HG03066 (cell line): ENCODE measurements at regions not wholly inside any gene's neighbourhood (a gene's known extent, or its start where the extent isn't known, plus 50 kb on each side); places are given as distances from the start of the nearest gene placed in this dataset.

Source experiments
- ATAC-seq: cut with Tn5 transposase; IDR thresholded peaks from one replicate; pipeline ENCODE4 v1.9.1; 2021; ENCODE audit warnings: low read depth; ENCODE audit not compliant: unreplicated experiment

DNA sequence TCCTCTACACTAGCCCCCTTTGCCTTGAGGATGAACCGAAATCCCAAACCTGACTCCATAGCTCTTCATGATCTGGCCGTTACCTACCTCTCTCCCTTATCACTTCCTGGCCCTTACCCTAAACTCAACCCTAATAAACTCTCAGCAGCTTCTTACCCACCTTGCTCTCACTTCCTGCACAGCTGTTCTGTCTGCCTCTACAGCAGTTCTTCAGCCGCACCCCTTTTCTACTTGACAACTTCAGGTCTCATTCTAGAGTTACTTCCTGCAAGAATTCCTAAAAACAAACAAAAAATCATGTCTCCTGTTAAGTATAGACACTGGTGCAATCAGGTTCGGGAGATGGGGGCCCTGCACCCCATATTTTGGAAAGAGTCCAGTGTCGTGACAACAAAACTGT, 239.9 kb upstream of the CELF2 start:
- no peak for ATAC-seq

DNA sequence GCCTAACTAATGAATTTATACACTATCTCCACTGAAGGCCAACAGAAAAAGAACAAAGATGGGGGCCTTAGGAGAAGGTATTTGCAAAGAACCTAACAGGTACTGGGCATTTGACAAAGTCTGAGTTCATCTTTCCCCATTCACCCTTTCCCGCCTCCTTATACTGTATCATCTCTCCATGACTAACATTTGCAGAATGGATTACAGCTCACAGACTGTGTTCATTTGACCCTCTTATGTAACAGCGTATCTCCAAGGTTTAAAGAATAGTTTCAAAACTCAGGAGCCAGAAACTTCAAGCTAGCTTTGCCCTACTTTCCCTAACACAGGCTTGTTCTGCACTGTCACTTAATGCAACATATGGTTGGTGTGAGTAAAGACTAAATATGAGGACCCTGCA, 238.7 kb upstream of the CELF2 start:
- no peak for ATAC-seq

DNA sequence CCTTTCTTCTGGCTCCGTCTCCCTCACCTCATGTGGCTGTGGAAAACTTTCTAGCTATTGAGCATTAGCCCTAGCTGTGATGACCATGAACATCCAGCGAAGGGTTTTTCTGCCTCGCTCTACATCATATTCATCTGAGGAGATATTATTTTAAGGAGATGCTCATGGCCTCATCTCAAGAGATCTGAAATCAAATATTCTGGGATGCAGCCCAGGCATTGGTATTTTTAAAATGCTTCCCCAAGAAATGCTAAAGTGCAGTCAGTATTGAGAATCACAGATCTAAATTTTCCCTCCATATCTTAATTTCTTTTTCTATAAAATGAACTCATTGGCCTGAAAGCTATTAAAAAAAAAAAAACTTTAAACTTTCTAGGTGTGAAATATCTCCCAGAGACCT, 238.2 kb upstream of the CELF2 start:
- no peak for ATAC-seq

DNA sequence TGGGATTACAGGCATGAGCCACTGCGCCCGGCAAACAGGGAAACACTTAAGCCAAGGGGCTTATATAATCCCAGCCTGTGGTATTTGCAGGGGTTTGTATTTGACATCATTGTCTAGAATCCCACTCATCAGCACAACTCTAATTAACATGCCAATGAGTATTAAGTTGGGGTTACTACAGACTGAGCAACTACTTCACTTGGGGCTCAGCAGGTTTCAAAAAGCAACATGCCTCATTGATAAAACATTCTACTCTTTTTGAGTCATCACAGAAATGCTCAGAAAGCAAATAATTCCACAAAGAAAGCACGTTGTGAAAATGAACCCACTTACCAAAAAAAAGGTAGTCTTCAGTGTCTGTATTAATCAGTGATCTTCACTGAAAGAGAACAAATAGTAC, 236.9 kb upstream of the CELF2 start:
- ATAC-seq = no peak

DNA sequence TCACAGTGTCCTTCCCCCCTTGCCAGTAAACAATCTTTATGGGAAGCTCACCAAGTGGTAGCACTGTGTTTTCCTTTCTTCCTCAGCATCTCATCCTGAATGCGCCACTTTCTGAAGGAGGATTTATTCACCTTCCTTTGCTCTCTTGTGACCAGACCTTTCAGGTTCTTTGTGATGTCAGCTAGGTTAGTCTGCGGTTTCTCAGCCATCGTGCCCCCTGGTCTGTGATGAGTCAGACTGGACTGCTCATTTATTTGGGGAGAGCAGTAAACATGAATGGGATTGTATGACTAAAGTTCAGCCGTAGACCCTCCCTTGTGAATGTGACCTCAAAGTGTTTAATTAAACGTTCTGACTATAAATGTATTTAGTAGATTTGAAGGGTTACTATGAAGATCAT, 235.1 kb upstream of the CELF2 start:
- ATAC-seq = no peak

DNA sequence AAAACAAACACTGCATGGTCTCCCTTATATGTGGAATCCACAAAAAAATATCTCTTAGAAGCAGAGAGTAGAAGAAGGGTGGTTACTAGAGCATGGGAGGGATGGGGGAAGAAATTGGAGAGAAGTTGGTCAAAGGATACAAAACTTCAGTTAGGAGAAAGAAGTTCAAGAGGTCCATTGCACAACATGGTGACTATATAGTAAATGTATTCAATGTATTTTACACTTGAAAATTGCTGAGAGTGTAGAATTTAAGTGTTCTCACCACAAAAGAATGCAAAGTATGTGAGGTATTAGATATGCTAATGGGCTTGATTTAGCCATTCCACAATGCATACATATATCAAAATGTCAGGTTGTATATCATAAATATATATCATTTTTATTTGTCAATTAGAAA, 232.0 kb upstream of the CELF2 start:
- ATAC-seq = no peak

DNA sequence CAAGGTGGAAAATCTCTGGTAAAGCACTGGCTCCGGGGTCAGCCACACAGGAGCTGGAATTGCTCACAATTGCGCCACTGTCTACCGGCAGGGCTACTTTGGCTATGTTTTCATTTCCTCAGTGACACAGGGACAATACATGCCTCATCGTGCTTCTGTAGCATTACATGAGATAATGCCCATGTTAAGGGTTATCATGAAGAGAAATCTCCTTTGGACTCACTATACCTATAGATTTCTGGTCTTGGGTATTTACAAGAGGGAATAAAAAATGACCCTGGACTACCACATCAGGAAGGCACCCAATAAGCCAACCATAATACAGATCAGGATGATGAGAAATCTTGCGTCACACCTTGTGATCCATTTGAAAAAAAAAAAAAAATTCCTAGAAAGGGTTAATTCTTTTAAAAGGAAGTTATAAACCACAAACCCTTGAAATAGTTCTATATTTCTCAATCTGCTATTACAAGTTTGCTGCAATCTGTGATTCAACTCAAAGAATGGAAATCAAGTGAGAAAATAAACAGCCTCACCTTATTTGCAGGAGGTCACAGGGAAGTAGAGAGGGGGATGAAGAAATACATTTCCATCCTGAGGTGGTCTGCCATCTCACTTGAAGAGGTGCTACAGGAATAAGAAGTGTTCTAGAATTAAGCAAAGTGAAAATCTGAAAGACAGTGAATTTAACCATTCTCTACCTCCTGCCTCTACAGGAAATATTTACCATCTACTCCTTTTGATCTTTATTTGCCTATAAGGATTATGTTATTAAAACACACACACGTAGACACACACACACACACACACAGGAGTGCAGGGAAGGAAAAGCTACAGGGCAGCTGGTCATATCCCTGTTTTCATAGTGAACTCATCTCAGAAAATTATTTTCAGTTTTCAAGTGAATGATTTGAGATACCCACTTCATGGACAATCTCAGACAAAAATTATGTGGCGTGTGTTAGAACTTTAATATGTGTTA, 231.3 kb upstream of the CELF2 start:
- ATAC-seq = no peak

DNA sequence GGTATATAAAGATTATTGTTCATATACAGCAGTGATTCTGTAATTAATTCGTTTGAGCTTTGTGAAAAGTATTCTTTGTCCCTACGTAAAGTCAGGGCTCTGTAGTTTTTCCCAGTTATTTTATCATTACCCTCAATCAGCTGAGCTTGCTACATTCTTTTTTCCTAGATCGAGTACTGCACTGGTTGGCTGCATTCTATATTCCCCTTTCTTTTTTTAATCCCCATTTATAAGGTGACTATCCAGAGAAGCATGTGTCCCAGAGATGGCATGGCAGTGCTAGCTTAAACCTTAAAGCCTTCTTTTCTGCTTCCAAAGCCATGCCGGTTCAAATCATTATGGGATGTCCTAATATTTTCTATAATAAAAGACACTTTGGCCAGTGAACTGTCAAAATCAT, 230.1 kb upstream of the CELF2 start:
- ATAC-seq = no peak

DNA sequence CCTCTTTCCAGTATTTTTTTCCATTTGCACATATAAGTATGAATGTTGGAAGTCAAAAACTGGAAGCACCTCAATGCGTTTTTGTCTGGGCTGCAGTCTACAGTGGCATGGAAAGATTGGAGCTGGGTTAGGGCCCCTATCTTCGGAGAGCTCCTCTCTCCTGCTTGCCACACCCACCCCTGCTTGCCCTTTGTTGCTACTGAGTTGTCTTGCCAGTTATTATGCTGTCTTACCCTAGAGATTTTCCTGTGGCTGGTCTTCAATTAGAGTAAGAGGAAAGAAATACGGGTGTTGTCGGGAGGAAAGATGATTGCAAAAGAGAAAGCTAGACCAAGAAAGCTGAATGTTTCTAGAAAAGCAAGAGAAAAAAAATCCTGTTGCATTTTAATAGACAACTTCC, 228.9 kb upstream of the CELF2 start:
- ATAC-seq = no peak

DNA sequence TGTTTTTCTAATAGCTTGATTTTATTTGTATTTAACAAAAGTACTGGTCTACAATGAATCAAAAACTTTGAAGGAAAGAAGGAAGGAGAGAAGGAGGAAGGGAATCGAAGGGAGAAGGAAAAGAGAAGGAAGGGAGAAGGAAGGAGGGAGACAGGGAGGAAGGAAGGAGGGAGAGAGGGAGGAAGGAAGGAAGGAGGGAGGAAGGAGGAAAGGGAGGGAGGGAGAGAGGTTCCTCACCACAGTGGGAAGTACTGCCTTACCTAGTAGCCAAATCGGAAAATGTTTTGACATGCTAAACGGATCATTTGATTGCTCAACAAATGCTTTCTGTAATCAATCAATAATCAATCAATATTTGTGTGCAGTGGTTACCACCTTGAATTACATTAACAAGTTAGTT, 225.8 kb upstream of the CELF2 start:
- no peak for ATAC-seq

DNA sequence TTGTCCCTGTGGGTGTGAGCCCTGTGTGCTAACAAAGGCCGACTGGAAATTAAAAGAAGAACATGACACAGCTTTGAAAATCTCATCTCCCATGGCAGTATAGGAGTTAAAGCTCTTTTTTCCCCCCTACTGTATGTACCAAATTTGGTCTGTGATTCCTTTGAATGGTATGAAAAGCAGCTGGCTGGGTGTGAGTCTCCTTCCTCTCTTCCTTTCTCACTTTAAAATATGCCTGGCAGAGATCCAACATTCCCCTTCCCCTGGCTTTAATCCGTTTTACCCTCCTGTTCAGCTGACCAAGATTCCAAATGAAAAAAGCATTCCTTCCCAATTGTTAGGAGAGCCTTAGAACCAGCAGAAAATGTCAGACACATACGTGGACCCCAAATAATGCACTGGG, 225.0 kb upstream of the CELF2 start:
- no peak for ATAC-seq

DNA sequence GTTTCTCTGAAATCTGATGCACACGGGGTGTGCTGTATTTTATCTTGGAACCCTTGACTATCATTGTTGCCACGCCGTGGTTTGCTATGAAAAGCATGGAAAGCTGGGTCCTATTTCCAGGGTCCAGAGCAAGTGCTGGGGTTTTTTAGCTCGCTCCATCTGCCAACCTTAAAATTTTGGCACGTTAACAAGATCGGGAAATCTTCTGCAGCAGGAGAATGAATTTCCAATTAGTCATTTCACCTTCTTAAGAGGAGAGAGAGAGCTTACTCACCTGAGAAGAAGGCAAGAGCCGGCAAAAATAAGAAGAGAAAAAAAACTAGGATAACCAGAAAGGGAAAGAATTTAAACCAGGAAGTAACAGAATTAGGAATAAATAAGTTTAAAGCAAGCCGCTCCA, 223.6 kb upstream of the CELF2 start:
- ATAC-seq = no peak

DNA sequence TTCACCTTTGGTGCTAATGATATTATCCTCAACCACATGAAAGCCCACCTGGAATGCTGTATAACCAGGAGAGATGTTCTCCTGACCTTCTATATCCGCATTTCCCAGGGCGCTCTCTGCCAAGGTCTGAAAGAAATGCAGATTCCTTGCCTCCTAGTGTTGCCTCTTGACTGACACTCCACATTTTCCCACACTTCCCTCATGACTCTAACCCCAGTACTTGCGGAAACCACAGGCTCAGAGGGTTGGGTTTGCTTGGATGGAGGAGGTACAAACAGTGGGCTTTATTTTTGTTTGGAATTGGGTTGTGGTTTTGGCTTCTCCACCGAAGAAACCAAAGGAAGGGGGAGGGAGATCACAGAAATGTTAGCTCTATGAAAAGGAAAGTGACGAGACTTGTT, 222.9 kb upstream of the CELF2 start:
- ATAC-seq = no peak

DNA sequence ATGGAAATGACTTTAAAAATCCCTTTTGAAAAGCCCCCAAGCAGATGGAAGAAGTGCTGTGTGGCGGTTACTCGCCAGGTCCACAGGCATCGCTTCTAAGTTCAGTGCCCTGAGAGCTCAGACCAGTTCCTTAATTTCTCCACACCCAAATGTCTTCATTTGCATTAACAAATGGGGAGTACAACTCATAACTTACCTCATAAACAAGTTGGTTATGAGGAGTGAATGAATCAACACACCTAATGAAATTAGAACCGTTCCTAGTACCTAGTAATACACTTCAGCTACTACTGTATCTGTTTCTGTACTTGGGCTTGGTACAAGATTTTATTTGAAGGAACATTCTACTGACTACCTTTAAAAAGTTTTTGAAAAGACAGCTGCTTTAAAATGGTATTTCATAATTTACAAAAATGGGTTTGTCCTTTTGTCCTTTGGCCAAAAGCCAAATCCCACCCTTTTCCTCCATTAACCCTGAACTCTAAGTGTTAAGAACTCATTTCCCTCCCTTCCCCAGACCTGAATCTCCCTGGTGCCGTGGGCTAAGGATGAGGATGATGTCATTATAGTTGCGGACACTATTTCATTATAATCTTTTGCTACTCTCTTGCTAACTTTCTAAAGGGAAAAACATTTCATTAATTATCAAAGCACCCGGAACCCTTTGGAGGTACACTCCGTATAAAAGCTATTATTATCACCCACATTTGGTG, 221.5 kb upstream of the CELF2 start:
- no peak for ATAC-seq

DNA sequence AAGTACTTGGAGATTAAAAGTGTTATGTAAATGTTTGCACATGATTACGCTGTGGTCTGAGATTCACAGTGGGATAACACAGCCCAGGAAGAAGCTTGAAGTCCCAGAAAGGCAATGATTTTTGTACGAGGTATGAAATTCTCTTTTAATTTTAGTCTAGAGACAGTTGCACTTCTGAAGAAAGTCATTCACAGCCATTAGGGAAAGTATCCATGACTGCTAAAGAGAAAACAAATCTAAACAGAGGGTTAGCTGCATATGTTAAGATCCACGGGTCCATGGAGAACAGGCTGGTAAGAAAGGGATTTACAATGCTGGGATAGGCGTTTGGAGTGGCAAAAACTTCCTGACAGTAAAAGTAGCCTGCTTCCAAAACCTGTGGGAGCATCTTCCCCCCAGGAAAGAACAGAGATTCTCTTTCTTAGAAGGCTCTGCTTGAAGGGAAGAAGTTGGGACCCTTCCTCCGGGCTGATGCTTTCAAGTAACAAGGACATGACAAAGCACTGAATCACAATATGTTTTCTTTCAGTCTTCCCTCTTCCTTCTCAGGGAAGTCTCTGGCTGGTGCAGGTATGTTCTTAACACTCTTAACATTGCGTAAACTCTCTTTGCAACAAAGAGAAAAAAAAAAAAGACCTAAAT, 220.8 kb upstream of the CELF2 start:
- ATAC-seq = no peak

DNA sequence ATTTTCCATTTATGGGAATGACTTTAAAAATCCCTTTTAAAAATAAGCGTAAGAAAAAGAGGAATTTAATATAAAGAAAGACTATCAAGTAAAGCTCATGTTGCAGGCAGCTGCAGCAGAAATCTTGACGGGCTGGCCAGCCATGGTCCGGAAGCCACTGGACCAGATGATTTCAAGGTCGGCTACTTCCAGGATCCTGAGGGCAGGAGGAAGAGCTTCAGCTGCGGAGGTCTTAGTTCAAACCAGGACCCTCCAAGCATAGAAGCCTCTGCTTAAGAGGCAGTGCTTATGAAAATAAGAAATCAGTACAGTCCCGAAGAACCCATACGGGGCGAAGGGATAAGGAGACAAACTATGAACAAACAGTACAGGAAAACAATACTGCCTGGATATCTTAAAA, 220.2 kb upstream of the CELF2 start:
- no peak for ATAC-seq

DNA sequence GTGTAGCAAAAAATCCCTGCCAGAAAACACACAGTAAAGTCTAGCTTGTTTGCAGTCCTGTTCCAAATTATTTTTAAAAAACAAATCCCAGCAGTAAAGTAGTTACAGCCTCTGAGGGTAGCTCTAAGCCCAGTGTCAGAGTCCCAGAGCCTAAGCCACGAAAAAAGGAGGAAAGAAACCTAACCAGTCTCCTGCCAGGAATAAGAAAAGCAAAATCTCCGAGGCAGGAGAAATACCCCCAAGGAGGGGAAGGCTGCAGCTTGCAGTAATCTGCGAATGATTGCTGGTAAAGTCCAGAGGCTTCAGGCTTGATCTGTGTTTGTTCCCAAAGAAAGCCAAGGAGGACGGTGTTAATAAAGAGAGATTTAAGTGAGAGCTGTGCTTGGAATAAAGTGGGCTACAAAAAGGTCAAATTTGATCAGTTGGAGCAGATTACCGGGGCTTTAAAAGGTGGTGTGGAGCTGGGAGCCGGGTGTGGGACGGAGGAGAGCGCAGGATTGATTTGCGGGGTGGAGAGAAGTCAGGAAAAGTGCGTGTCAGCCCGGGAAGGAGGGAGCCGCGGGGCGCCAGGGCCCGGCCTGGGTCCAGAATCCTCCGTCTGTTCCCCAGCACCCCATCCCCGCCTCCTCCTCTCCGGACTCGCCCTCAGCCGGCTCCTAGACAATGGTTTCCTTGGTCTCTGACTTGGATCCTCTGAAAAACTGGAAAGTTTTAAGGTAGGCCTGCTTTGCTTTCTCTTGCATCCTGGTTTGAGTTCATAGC, 219.4 kb upstream of the CELF2 start:
- ATAC-seq = no peak

DNA sequence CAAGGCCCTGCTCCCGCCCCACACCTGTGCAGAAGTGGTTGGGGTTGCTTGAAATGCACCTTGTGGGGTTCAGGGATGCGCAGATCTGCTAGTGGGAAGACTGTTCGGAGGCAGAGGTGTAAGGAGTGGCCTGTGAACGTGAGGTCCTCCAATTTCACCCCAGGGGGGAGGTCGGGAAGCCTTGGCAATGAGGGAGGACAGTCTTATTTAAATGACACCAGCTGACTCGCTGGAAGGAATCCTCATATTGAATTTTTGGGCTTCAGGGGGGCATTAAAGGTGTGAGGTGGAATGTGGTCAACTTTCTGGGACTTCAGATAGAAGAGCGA, 218.8 kb upstream of the CELF2 start:
- no peak for ATAC-seq

DNA sequence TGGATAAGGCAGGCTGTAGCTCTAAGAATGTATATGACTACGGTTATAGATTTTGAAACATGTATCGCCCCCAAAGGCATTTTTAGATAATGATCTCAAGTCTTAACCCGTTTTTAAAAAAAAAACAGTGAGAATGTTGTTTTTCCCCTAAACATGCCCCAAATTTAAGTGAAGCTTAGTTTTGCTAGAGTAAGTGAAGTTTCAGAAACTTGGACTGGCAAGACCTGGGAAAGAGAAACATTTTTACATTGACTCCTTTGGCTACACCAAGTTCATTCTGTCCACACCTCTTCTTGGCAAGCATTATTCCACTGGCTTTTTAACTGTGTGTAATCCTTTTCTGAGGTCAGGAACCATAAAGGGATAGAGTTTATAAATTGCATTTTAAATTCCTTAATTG, 216.7 kb upstream of the CELF2 start:
- ATAC-seq = no peak

DNA sequence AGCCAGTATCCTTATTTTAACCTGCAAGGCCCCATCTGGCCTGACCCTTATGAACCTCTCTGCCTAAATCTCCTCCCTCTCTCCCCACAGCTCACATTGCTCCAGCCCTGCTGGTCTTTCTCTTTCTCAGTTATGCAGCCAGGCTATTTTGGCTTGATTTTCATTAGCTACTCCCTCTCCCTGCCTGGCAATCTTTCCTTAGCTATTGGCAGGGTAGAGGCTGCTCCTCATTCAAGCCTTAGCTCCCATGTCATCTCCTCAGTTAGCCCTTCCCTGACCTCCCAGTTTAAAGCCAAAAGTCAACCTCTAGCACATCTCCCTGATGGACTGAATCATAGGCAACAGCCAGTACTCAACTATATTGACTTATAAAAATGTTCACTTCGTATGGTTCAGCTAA, 214.4 kb upstream of the CELF2 start:
- no peak for ATAC-seq

DNA sequence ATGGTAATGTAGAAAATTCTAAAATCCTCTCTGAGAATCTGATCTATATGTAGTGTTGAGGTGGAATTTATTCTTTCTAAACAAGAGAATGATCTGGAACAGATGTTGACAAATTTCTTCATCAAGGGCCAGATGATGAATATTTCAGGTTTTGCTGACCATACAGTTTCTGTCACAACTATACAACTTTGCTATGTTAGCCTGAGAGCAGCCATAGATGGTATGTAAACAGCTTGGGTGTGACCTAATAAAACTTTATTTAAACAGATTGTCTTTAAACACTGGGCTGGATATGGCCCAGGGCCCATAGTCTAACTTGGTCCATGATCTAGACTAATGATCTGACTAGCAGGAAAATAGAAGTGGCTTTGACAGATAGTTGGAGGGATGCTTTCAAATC, 213.6 kb upstream of the CELF2 start:
- ATAC-seq = no peak
